GM23338 (cell line): ENCODE measurements at regions not wholly inside any gene's neighbourhood (a gene's known extent, or its start where the extent isn't known, plus 50 kb on each side); places are given as distances from the start of the nearest gene placed in this dataset.

ENCODE experiments used
- ATAC-seq: fragments of 200-7000 bp; cut with Tn5 transposase; 3 replicates; pipeline ENCODE4 v1.9.1; 2020
- DNase-seq: peaks from one replicate; pipeline ENCODE4 v3.0.0-alpha.2; 2015; ENCODE audit warnings: low spot score
- H2AFZ ChIP-seq: fragments of 200-600 bp; sonication (generic); 2 replicates; pipeline ENCODE4 v1.8.0; 2016; ENCODE audit warnings: antibody characterized with exemption, mild to moderate bottlenecking, moderate library complexity
- H3F3A ChIP-seq: fragments of 200-600 bp; sonication (generic); replicated peaks from 2 replicates; pipeline ENCODE4 v1.8.0; 2017; ENCODE audit warnings: antibody characterized with exemption, mixed run types, low read depth
- H3K27ac ChIP-seq: fragments of 200-600 bp; sonication (generic); 2 replicates; pipeline ENCODE4 v1.6.1; 2016; ENCODE audit warnings: low read depth
- H3K27me3 ChIP-seq: fragments of 200-600 bp; sonication (generic); 2 replicates; pipeline ENCODE4 v1.8.0; 2016; ENCODE audit warnings: mild to moderate bottlenecking, mixed run types, moderate library complexity; ENCODE audit not compliant: insufficient read depth
- H3K36me3 ChIP-seq: fragments of 200-600 bp; sonication (generic); 2 replicates; pipeline ENCODE4 v1.8.0; 2016; ENCODE audit warnings: mild to moderate bottlenecking; ENCODE audit not compliant: insufficient read depth
- H3K4me1 ChIP-seq: fragments of 200-600 bp; sonication (generic); 2 replicates; pipeline ENCODE4 v1.8.0; 2016; ENCODE audit warnings: mild to moderate bottlenecking, moderate library complexity; ENCODE audit not compliant: insufficient read depth
- H3K4me2 ChIP-seq: fragments of 200-600 bp; sonication (generic); 2 replicates; pipeline ENCODE4 v1.7.1; 2017; ENCODE audit warnings: mixed run types
- H3K4me3 ChIP-seq: fragments of 200-600 bp; sonication (generic); 2 replicates; pipeline ENCODE4 v1.6.1; 2016; ENCODE audit warnings: mixed run types
- H3K79me2 ChIP-seq: fragments of 200-600 bp; sonication (generic); replicated peaks from 2 replicates; pipeline ENCODE4 v1.8.0; 2017; ENCODE audit warnings: mild to moderate bottlenecking; ENCODE audit not compliant: insufficient read depth
- H3K9me2 ChIP-seq: fragments of 200-600 bp; sonication (generic); 2 replicates; pipeline ENCODE4 v1.8.0; 2017; ENCODE audit not compliant: insufficient read depth
- H4K20me1 ChIP-seq: fragments of 200-600 bp; sonication (generic); replicated peaks from 2 replicates; pipeline ENCODE4 v1.8.0; 2017; ENCODE audit warnings: mild to moderate bottlenecking; ENCODE audit not compliant: insufficient read depth
- H3K27ac Mint-ChIP-seq: 2 replicates; pipeline ENCODE4 v1.8.0; 2020; ENCODE audit warnings: inconsistent platforms, mild to moderate bottlenecking, moderate library complexity, mixed read lengths
- H3K27me3 Mint-ChIP-seq: 3 replicates; pipeline ENCODE4 v1.8.0; 2022; ENCODE audit warnings: low read depth, mild to moderate bottlenecking, moderate library complexity, mixed read lengths, inconsistent platforms; ENCODE audit not compliant: insufficient read depth, poor library complexity
- H3K36me3 Mint-ChIP-seq: 3 replicates; pipeline ENCODE4 v1.8.0; 2021; ENCODE audit warnings: low read depth, mild to moderate bottlenecking, inconsistent platforms, moderate library complexity, mixed read lengths
- H3K4me1 Mint-ChIP-seq: 3 replicates; pipeline ENCODE4 v1.8.0; 2020; ENCODE audit warnings: mild to moderate bottlenecking, inconsistent platforms, mixed read lengths
- H3K4me3 Mint-ChIP-seq: 3 replicates; pipeline ENCODE4 v1.8.0; 2021; ENCODE audit warnings: moderate library complexity, mild to moderate bottlenecking, inconsistent platforms, mixed read lengths
- H3K9me3 Mint-ChIP-seq: 3 replicates; pipeline ENCODE4 v1.8.0; 2020; ENCODE audit warnings: moderate library complexity, mild to moderate bottlenecking, inconsistent platforms, mixed read lengths
- CREB1 ChIP-seq: fragments of 250-450 bp; sonication (Bioruptor Pico); IDR thresholded peaks from 2 replicates; pipeline ENCODE4 v1.5.0; 2020; ENCODE audit warnings: low read depth, mild to moderate bottlenecking, moderate library complexity
- CTCF ChIP-seq, 2 experiments: fragments of 200-600 bp in 1 of 2; sonication (generic) in 1 of 2; conservative IDR thresholded peaks; 2 replicates each; pipeline versions ENCODE4 v1.5.1 to v1.6.1; 2016 to 2017; ENCODE audit warnings: antibody characterized with exemption in 2 of 2, low read depth in 2 of 2, mild to moderate bottlenecking in 2 of 2, moderate library complexity in 1 of 2
- ETS1 ChIP-seq: IDR thresholded peaks from 2 replicates; pipeline ENCODE4 v1.6.1; 2016; ENCODE audit warnings: antibody characterized with exemption
- EZH2 ChIP-seq: fragments of 200-600 bp; sonication (generic); IDR thresholded peaks from one replicate; pipeline ENCODE4 v1.8.0; 2017; ENCODE audit warnings: antibody characterized with exemption, mild to moderate bottlenecking, low read depth; ENCODE audit not compliant: unreplicated experiment
- EZH2phosphoT487 ChIP-seq: fragments of 200-600 bp; sonication (generic); IDR thresholded peaks from one replicate; pipeline ENCODE4 v1.8.1; 2018; ENCODE audit warnings: antibody characterized with exemption; ENCODE audit not compliant: unreplicated experiment
- JUNB ChIP-seq: IDR thresholded peaks from one replicate; pipeline ENCODE4 v1.6.1; 2016; ENCODE audit warnings: antibody characterized with exemption; ENCODE audit not compliant: unreplicated experiment
- NANOG ChIP-seq: IDR thresholded peaks from 2 replicates; pipeline ENCODE4 v1.6.1; 2016; ENCODE audit warnings: antibody characterized with exemption, borderline replicate concordance
- POLR2AphosphoS5 ChIP-seq: IDR thresholded peaks from 2 replicates; pipeline ENCODE4 v1.6.1; 2016; ENCODE audit warnings: antibody characterized with exemption, low read depth
- REST ChIP-seq: IDR thresholded peaks from one replicate; pipeline ENCODE4 v1.6.1; 2018; ENCODE audit warnings: antibody characterized with exemption; ENCODE audit not compliant: unreplicated experiment
- STAT1 ChIP-seq: IDR thresholded peaks from one replicate; pipeline ENCODE4 v1.6.1; 2016; ENCODE audit warnings: antibody characterized with exemption; ENCODE audit not compliant: unreplicated experiment
- ZNF114 ChIP-seq: fragments of 250-450 bp; sonication (Bioruptor Pico); IDR thresholded peaks from 2 replicates; pipeline ENCODE4 v1.5.0; 2020; ENCODE audit warnings: mild to moderate bottlenecking, moderate library complexity
- ZNF331 ChIP-seq: fragments of 250-450 bp; sonication (Bioruptor Pico); IDR thresholded peaks from 2 replicates; pipeline ENCODE4 v1.5.0; 2020; ENCODE audit warnings: low read depth, mild to moderate bottlenecking, moderate library complexity
- ZNF462 ChIP-seq: fragments of 250-450 bp; sonication (Bioruptor Pico); IDR thresholded peaks from 2 replicates; pipeline ENCODE4 v1.5.0; 2020; ENCODE audit warnings: mild to moderate bottlenecking, moderate library complexity

GRCh38 chr2:47260971-47261370 is 84.7 kb upstream of the CALM2 start:
- Mint-ChIP-seq H3K4me3 (no peak overlapping the region), H3K27me3 (peaks cover 6% of the 10 kb centered on the region), H3K27ac (no peak overlapping the region), H3K9me3 (no peaks in the 10 kb centered on the region), H3K36me3 (no peaks in the 10 kb centered on the region), H3K4me1 (peaks cover 32% of the 10 kb centered on the region)
- TF ChIP-seq REST (no peak), STAT1 (no peak), POLR2AphosphoS5 (no peak), ZNF462 (CRISPR knock-in tag) (no peak), CTCF (conservative IDR thresholded peaks at IDR 0.05; ENCODE audit: low read depth in 2 of 2) (no peak), JUNB (no peak), ETS1 (no peak), ZNF114 (CRISPR knock-in tag) (no peak), EZH2 (no peak), NANOG (no peak), ZNF331 (no peak), CREB1 (CRISPR knock-in tag) (no peak), EZH2phosphoT487 (no peak)
- Histone ChIP-seq H3K4me1 (peaks cover 25% of the 10 kb centered on the region), H3K4me3 (no peak overlapping the region), H4K20me1 (no peaks in the 10 kb centered on the region), H3K79me2 (no peaks in the 10 kb centered on the region), H3K27ac (no peak overlapping the region), H3F3A (0 out of 2 replicates have a peak, but pooled peaks cover 3% of the 10 kb centered on the region), H3K4me2 (no peak overlapping the region), H3K36me3 (no peaks in the 10 kb centered on the region), H2AFZ (0 out of 2 replicates have a peak overlapping the region, but pooled peaks have one; percentile 10), H3K27me3 (no peaks in the 10 kb centered on the region), H3K9me2 (no peaks in the 10 kb centered on the region)
- no peak for ATAC-seq
- no peak for DNase-seq
